H1 (cell line): ENCODE measurements at regions not wholly inside any gene's neighbourhood (a gene's known extent, or its start where the extent isn't known, plus 50 kb on each side); places are given as distances from the start of the nearest gene placed in this dataset.

Source experiments
- CTCF ChIA-PET: fragments of 300-600 bp; sonication (Branson Sonifier 250); formaldehyde crosslinking; loops from one replicate; lab custom pipeline; 2021; ENCODE audit not compliant: partially characterized antibody; lab: Charles Lee
- POLR2A ChIA-PET: fragments of 300-600 bp; sonication (Branson Sonifier 250); formaldehyde crosslinking; loops from one replicate; lab custom pipeline; 2021; ENCODE audit warnings: inconsistent platforms; ENCODE audit not compliant: partially characterized antibody; lab: Charles Lee
- DNase-seq, 2 experiments: peaks; one replicate each; pipeline versions ENCODE4 v3.0.0 to v3.0.0-alpha.2; 2010 to 2022; ENCODE audit warnings: low spot score in 2 of 2, low read depth in 1 of 2, mixed read lengths in 1 of 2
- FAIRE-seq: peaks from 2 replicates; lab custom pipeline; 2011; peaks lifted over from hg19 to GRCh38; lab: Jason Lieb, UNC
- H2AFZ ChIP-seq: 2 replicates; pipeline ENCODE4 v1.8.1; 2012; ENCODE audit warnings: low read length, inconsistent platforms
- H2AK5ac ChIP-seq: 2 replicates; pipeline ENCODE4 v1.6.1; 2013; ENCODE audit warnings: low read depth, low read length
- H2BK120ac ChIP-seq: replicated peaks from 2 replicates; pipeline ENCODE3; 2013; ENCODE audit warnings: low read depth, low read length, inconsistent platforms
- H2BK12ac ChIP-seq: 2 replicates; pipeline ENCODE4 v1.6.1; 2013; ENCODE audit warnings: low read depth, low read length
- H2BK15ac ChIP-seq: 2 replicates; pipeline ENCODE4 v1.6.1; 2013; ENCODE audit warnings: low read length
- H2BK20ac ChIP-seq: 2 replicates; pipeline ENCODE4 v1.6.1; 2013; ENCODE audit warnings: low read length
- H2BK5ac ChIP-seq: 2 replicates; pipeline ENCODE4 v1.6.1; 2013; ENCODE audit warnings: low read depth, low read length
- H3K14ac ChIP-seq: 2 replicates; pipeline ENCODE4 v1.6.1; 2013; ENCODE audit warnings: inconsistent platforms; ENCODE audit not compliant: insufficient read length
- H3K18ac ChIP-seq: 2 replicates; pipeline ENCODE4 v1.6.1; 2013; ENCODE audit warnings: low read length; ENCODE audit errors: extremely low read depth
- H3K23ac ChIP-seq: 2 replicates; pipeline ENCODE4 v1.6.1; 2013; ENCODE audit warnings: inconsistent platforms; ENCODE audit not compliant: insufficient read length
- H3K23me2 ChIP-seq: 2 replicates; pipeline ENCODE4 v1.6.1; 2013; ENCODE audit warnings: low read depth, low read length
- H3K27ac ChIP-seq: 2 replicates; pipeline ENCODE4 v1.6.1; 2011; ENCODE audit warnings: low read depth, low read length, inconsistent platforms
- H3K27me3 ChIP-seq, 4 experiments: replicated peaks in 1 of 4; 1 replicate in 1 of 4; 2 replicates in 3 of 4; pipeline versions ENCODE4 v1.6.1 to v1.8.1; 2011 to 2013; ENCODE audit warnings: low read length in 3 of 4, mild to moderate bottlenecking in 3 of 4, inconsistent platforms in 2 of 4, mixed read lengths in 2 of 4, moderate library complexity in 1 of 4; ENCODE audit not compliant: control insufficient read depth in 3 of 4, insufficient read depth in 3 of 4; ENCODE audit errors: extremely low read depth in 1 of 4
- H3K36me3 ChIP-seq, 4 experiments: 2 replicates each; pipeline versions ENCODE4 v1.6.1 to v1.8.1; 2011 to 2013; ENCODE audit warnings: mild to moderate bottlenecking in 4 of 4, low read length in 3 of 4, moderate library complexity in 2 of 4, control low read depth in 1 of 4, inconsistent platforms in 1 of 4; ENCODE audit not compliant: insufficient read depth in 4 of 4, control insufficient read depth in 2 of 4
- H3K4ac ChIP-seq: replicated peaks from 2 replicates; pipeline ENCODE3; 2013; ENCODE audit warnings: low read length, low read depth, mixed read lengths, inconsistent platforms; ENCODE audit not compliant: insufficient read length
- H3K4me1 ChIP-seq, 4 experiments: replicated peaks in 1 of 4; 1 replicate in 1 of 4; 2 replicates in 3 of 4; pipeline versions ENCODE4 v1.6.1 to v1.8.1; 2011 to 2013; ENCODE audit warnings: low read length in 3 of 4, inconsistent platforms in 2 of 4, mixed read lengths in 1 of 4; ENCODE audit not compliant: insufficient read depth in 4 of 4, control insufficient read depth in 3 of 4
- H3K4me2 ChIP-seq, 2 experiments: 2 replicates each; pipeline versions ENCODE4 v1.6.1 to v1.8.1; 2011 to 2013; ENCODE audit warnings: low read depth in 2 of 2, low read length in 2 of 2, control low read depth in 1 of 2, inconsistent platforms in 1 of 2, mild to moderate bottlenecking in 1 of 2; ENCODE audit not compliant: insufficient read depth in 1 of 2
- H3K4me3 ChIP-seq, 4 experiments: fragments of 200-600, 300-600 bp in 1 of 4; sonication (generic), shearing (Covaris generic), sonication (Bioruptor Twin) in 1 of 4; 2 replicates each; pipeline versions ENCODE4 v1.5.1 to v1.8.1; 2011 to 2016; ENCODE audit warnings: low read length in 4 of 4, low read depth in 3 of 4, control low read depth in 2 of 4, inconsistent platforms in 2 of 4, mild to moderate bottlenecking in 2 of 4, mixed read lengths in 1 of 4, moderate library complexity in 1 of 4; ENCODE audit not compliant: insufficient read depth in 2 of 4; ENCODE audit errors: extremely low read depth in 1 of 4
- H3K56ac ChIP-seq: replicated peaks from 2 replicates; pipeline ENCODE3; 2013; ENCODE audit warnings: low read depth, mild to moderate bottlenecking, mixed read lengths, low read length, inconsistent platforms; ENCODE audit not compliant: insufficient read length
- H3K79me1 ChIP-seq: 2 replicates; pipeline ENCODE4 v1.6.1; 2013; ENCODE audit warnings: low read depth, low read length, control low read depth
- H3K79me2 ChIP-seq, 2 experiments: 2 replicates each; pipeline versions ENCODE4 v1.6.1 to v1.8.1; 2012 to 2013; ENCODE audit warnings: low read length in 2 of 2, mild to moderate bottlenecking in 2 of 2, inconsistent platforms in 1 of 2; ENCODE audit not compliant: insufficient read depth in 2 of 2, control insufficient read depth in 1 of 2
- H3K9ac ChIP-seq, 4 experiments: replicated peaks in 1 of 4; 1 replicate in 1 of 4; 2 replicates in 3 of 4; pipeline versions ENCODE4 v1.6.1 to v1.8.1; 2011 to 2013; ENCODE audit warnings: low read depth in 3 of 4, low read length in 3 of 4, control low read depth in 2 of 4, mild to moderate bottlenecking in 2 of 4, moderate library complexity in 2 of 4, inconsistent platforms in 1 of 4; ENCODE audit errors: extremely low read depth in 1 of 4
- H3K9me3 ChIP-seq, 2 experiments: 2 replicates each; pipeline versions ENCODE4 v1.6.1 to v1.8.1; 2012 to 2013; ENCODE audit warnings: mild to moderate bottlenecking in 2 of 2, moderate library complexity in 2 of 2, control low read depth in 1 of 2, inconsistent platforms in 1 of 2, low read depth in 1 of 2, low read length in 1 of 2, mixed read lengths in 1 of 2; ENCODE audit not compliant: insufficient read depth in 2 of 2
- H4K20me1 ChIP-seq, 2 experiments: replicated peaks in 1 of 2; 2 replicates each; pipeline versions ENCODE3 to v1.8.1; 2011 to 2013; ENCODE audit warnings: inconsistent platforms in 2 of 2, low read length in 2 of 2, mild to moderate bottlenecking in 1 of 2; ENCODE audit not compliant: insufficient read depth in 2 of 2, control insufficient read depth in 1 of 2
- H4K5ac ChIP-seq: 2 replicates; pipeline ENCODE4 v1.6.1; 2013; ENCODE audit warnings: low read length, low read depth, mixed read lengths, inconsistent platforms; ENCODE audit not compliant: insufficient read length
- H4K8ac ChIP-seq: 2 replicates; pipeline ENCODE4 v1.8.0; 2013; ENCODE audit warnings: mild to moderate bottlenecking, moderate library complexity, low read length, inconsistent platforms; ENCODE audit not compliant: insufficient read depth; ENCODE audit errors: extremely low read depth
- H4K91ac ChIP-seq: replicated peaks from 2 replicates; pipeline ENCODE3; 2013; ENCODE audit warnings: low read length, mixed read lengths, inconsistent platforms; ENCODE audit not compliant: insufficient read length
- ASH2L ChIP-seq: fragments of 200-600, 300-600 bp; sonication (generic); IDR thresholded peaks from one replicate; pipeline ENCODE4 v1.7.1; 2017; ENCODE audit warnings: low read length
- CTBP2 ChIP-seq: IDR thresholded peaks from 2 replicates; pipeline ENCODE4 v1.7.0; 2011; ENCODE audit warnings: borderline replicate concordance, mild to moderate bottlenecking, moderate library complexity, mixed read lengths, low read length; ENCODE audit not compliant: insufficient read depth, insufficient read length
- EP300 ChIP-seq, 2 experiments: IDR thresholded peaks; 1 replicate in 1 of 2; 2 replicates in 1 of 2; pipeline ENCODE4 v1.6.1; 2011 to 2012; ENCODE audit warnings: low read depth in 2 of 2, low read length in 2 of 2, mild to moderate bottlenecking in 2 of 2, borderline replicate concordance in 1 of 2, inconsistent platforms in 1 of 2, moderate library complexity in 1 of 2
- GTF2F1 ChIP-seq: IDR thresholded peaks from 2 replicates; pipeline ENCODE4 v1.6.1; 2012; ENCODE audit warnings: low read depth, low read length, improper control_type of control experiment, borderline replicate concordance
- PHF8 ChIP-seq: fragments of 200-600 bp; sonication (generic); conservative IDR thresholded peaks from 2 replicates; pipeline ENCODE4 v1.7.1; 2012; ENCODE audit warnings: low read depth, mild to moderate bottlenecking, inconsistent platforms, low read length, moderate library complexity
- POU5F1 ChIP-seq: IDR thresholded peaks from 2 replicates; pipeline ENCODE4 v1.6.1; 2011; ENCODE audit warnings: low read depth, mild to moderate bottlenecking, low read length, moderate library complexity
- RBBP5 ChIP-seq: IDR thresholded peaks from 2 replicates; pipeline ENCODE4 v1.7.1; 2012; ENCODE audit warnings: low read depth, mild to moderate bottlenecking, inconsistent platforms, low read length, moderate library complexity, borderline replicate concordance
- SIN3A ChIP-seq, 2 experiments: IDR thresholded peaks in 1 of 2; conservative IDR thresholded peaks in 1 of 2; 2 replicates each; pipeline ENCODE4 v1.6.1; 2011 to 2012; ENCODE audit warnings: low read length in 2 of 2, improper control_type of control experiment in 1 of 2, low read depth in 1 of 2, mild to moderate bottlenecking in 1 of 2
- SRF ChIP-seq: IDR thresholded peaks from 2 replicates; pipeline ENCODE4 v1.6.1; 2011; ENCODE audit warnings: mild to moderate bottlenecking, low read depth, low read length, moderate library complexity
- TCF12 ChIP-seq: IDR thresholded peaks from 2 replicates; pipeline ENCODE4 v1.6.1; 2011; ENCODE audit warnings: low read depth, mild to moderate bottlenecking, low read length
- TEAD4 ChIP-seq: IDR thresholded peaks from 2 replicates; pipeline ENCODE4 v1.6.1; 2012; ENCODE audit warnings: low read depth, low read length, inconsistent platforms, mixed read lengths
- ZNF274 ChIP-seq: IDR thresholded peaks from 2 replicates; pipeline ENCODE4 v1.7.0; 2012; ENCODE audit warnings: low read length, borderline replicate concordance; ENCODE audit errors: extremely low read depth
- WGBS, 2 experiments: shearing (Covaris generic) in 1 of 2; methylation state at CpG; one replicate each; pipeline versions ENCODE4 v1.1.6 to v1.1.7; 2013 to 2015; ENCODE audit warnings: low lambda C conversion rate in 2 of 2, mixed read lengths in 2 of 2, inconsistent platforms in 1 of 2, low coverage in 1 of 2, missing lambda C conversion rate in 1 of 2; ENCODE audit not compliant: insufficient replicate concordance in 2 of 2, insufficient coverage in 1 of 2, insufficient read length in 1 of 2; ENCODE audit errors: extremely low coverage in 1 of 2, missing lambda C conversion rate in 1 of 2; 5-methylcytosine and 5-hydroxymethylcytosine counted together

GRCh38 chr6:1178590-1178989 lies 133.3 kb upstream of the FOXQ1 start:
- Histone ChIP-seq H2BK20ac (no peak overlapping the region), H3K4me3 (no peak overlapping the region), H3K4me1 (no peaks in the 10 kb centered on the region), H3K9me3 (no peaks in the 10 kb centered on the region), H3K4me2 (no peak overlapping the region), H3K27ac (no peak overlapping the region), H3K79me2 (no peaks in the 10 kb centered on the region), H2AFZ (no peak overlapping the region), H3K23me2 (no peaks in the 10 kb centered on the region), H3K9ac (no peak overlapping the region), H2BK120ac (no peak overlapping the region), H2BK12ac (no peak overlapping the region), H4K5ac (no peak overlapping the region), H3K4ac (no peak overlapping the region), H3K14ac (no peak overlapping the region), H4K8ac (no peak overlapping the region), H4K20me1 (no peaks in the 10 kb centered on the region), H3K23ac (no peak overlapping the region), H3K27me3 (no peaks in the 10 kb centered on the region), H3K79me1 (no peaks in the 10 kb centered on the region), H3K36me3 (no peaks in the 10 kb centered on the region), H2AK5ac (no peak overlapping the region), H2BK5ac (no peak overlapping the region), H3K56ac (no peak overlapping the region), H4K91ac (no peak overlapping the region), H3K18ac (no peak overlapping the region), H2BK15ac (no peak overlapping the region)
- 75% methylated on average over 3 of the region's 3 CpGs; no CpG with 5 or more reads in 1 of the 2 experiments for WGBS, 2 experiments
- DNase-seq (no peak), FAIRE-seq (no peak)
- TF ChIP-seq SIN3A (conservative IDR thresholded peaks at IDR 0.05 in 1 of 2, IDR thresholded peaks at IDR 0.05 in 1 of 2; ENCODE audit: low read depth in 1 of 2, low read length in 2 of 2) (no peak), GTF2F1 (no peak), SRF (no peak), TCF12 (no peak), ASH2L (no peak), ZNF274 (no peak), RBBP5 (no peak), TEAD4 (no peak), POU5F1 (no peak), EP300 (IDR thresholded peaks at IDR 0.05; ENCODE audit: borderline replicate concordance in 1 of 2, low read depth in 2 of 2, low read length in 2 of 2) (no peak), PHF8 (no peak), CTBP2 (no peak)
- ChIA-PET CTCF (interaction anchor here (1.0 kb wide), 1 partner anchor 258 kb away, joined by 3 read pairs; no protein-coding TSS in a partner anchor), POLR2A (interaction anchor here (1.0 kb wide), 2 partner anchors 13 to 107 kb away, joined by 3 read pairs; no protein-coding TSS in a partner anchor)
